HG03196 (cell line): ENCODE measurements at regions not wholly inside any gene's neighbourhood (a gene's known extent, or its start where the extent isn't known, plus 50 kb on each side); places are given as distances from the start of the nearest gene placed in this dataset.

Source experiments
- ATAC-seq: cut with Tn5 transposase; IDR thresholded peaks from one replicate; pipeline ENCODE4 v1.9.1; 2021; ENCODE audit not compliant: unreplicated experiment

DNA sequence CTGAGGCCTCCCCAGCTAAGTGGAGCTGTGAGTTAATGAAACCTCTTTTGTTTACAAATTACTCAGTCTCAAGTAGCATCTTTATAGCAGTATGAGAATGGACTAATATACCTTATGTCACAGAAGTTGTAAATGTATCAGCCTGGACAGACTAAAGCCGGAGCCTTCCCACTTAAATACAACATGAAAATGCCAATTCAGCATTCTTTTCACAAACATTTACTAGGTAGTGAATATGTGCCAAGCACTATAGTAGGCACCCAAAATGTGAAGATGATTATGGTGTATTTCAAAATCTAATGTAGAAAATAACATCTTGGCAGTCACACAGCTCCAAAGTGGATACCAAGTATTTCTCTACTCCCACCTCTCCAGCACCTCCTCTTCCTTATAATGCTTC, 693.0 kb downstream of the KCNJ2 start:
- ATAC-seq, result no peak

DNA sequence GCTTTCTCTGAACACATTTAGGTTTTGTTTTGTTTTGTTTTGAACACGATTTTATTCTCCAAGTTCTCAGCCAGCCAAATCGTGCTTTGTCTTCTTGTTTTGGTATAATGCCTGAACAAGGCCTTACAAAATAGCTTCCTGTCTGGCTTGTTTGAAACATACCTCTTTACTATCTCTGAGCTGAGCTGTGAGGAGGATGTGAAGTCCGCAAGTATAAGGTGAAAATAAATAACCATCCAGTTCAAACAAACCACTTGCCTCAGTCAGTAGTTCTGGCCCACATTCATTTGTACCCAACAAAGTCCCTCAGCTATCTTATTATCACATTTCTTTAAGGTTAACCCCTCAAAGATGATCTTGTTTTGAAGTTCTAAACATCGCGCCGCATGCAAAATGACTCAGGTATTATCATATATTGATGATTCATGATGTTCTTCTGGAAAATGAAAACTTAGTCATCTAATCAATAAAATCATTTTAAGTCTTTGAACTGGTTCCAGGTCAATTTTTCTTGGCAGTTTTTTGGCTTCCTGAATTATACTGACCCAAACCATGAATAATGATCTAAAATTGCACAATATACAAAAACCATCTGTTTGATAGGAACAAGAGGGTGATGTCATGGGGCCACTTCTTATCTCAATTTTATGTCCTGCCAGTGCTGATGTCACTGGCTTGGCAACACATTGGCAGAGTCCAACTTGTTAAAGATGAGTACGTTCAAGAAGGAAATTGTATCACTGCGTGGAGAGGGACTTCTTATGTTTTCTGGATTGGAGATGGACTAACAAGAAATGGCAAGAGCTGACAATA, 694.3 kb downstream of the KCNJ2 start:
- ATAC-seq, result no peak

DNA sequence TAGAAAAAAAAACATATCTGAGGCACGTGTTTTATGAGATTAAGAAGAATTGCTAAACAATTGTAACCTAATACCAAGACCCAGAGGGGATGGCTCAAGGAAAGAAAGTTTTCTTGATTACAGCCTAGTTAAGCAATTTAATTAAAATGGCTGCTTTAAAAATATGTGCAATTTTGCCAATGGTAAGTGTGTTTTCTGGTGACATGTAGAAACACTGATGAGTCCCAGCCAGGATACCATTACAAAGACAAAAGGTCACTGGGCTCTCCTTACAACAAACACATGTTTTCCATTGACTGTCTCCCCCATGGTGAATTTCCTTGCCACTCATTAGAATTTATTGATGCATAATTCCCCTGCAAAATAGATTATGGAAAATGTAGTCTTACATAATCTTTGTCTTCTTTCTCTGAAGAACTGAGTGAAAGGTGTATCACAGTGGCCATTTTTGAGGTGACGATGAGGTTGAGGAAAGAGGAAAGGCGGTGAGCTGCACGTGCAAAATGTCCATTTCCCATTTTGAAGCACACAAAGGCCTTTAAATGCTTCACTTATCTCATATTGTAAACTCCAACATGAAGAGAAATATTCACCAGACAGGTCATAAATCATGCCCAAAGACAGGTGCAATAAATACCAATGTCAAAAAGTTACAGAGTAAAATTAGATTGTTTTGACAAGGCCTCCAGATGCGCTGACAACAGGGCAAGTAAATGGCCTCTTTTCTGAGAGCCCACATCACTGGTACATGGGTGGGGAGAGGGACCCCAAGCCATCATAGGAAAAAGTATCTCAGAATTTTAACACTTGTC, 696.9 kb downstream of the KCNJ2 start:
- no peak for ATAC-seq

DNA sequence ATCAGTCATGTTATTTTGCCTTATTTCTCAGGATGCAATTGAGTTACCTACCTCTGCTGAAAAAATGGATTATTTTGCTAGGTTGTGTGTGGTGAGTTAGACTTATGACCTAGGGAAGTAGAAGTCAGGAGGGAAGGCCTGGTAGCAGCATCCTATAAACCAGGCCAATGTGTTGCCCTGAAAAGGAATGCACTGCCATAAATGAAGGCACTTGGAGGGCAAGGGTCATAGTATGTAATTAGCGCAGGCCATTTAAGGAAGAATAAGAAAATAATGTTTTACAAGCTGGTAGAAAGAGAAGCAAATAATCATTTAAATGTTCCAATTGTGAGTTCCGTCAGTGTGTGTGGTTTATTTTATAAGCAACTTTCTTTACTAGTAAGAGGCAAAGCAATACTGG, 698.8 kb downstream of the KCNJ2 start:
- ATAC-seq, result no peak

DNA sequence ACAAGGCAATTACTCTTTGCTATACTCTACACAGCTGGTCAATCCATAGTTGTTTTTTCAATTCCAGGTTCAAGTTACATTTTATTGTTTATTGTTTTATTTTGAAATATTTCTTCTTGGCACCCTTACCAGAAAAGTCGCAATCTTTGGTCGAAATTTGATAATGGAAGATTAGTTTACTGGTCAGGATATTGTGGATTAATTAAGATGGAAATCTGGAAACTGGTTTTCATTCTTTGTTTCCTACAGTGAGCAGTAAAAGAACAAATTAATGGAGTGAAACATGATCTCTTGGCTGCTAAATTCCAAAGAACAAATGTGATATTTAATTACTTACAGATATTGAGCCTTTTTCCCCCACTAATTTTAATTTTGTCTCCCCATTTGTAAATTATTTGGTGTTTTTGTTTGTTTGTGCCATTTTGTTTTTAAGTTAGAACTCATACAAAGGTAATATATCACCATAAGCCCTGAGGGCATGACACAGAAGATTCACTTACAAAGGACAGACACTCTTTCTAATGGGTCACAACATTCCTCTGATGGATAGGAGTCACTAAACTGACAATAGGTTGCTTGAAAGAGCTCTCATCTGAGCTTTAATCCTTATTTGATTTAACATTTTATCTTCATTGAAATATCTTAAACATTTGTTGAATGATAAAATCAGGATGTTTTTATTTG, 700.2 kb downstream of the KCNJ2 start:
- no peak for ATAC-seq

DNA sequence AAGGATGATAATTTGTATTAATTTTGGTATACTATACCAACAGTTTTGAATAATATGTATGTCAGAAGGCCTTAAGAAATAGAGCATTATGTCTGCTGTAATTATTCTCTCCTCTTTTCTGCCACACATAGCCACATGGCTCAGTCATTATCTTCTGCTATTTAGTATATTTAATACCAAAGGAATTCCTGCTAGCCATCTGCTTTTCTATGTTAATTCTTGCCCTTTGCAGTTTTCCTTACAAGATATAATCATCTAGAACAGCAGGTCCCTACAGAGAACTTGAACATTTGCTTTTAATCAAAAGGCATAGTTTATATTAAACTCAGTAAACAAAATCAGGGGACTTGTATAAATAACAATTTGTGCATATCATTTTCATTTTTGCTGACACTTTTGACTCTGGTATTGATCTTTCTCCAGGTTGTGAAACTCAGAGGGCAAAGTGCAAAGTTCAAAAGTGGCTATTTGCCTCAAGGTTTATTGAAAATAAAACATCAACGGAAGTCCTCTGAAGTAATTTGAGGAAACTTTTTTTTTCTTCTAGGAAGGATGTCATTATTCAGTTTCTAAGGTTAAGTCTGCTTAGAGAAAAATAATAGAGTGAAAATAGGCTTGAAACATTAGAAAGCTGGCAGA, 702.0 kb downstream of the KCNJ2 start:
- ATAC-seq, result no peak

DNA sequence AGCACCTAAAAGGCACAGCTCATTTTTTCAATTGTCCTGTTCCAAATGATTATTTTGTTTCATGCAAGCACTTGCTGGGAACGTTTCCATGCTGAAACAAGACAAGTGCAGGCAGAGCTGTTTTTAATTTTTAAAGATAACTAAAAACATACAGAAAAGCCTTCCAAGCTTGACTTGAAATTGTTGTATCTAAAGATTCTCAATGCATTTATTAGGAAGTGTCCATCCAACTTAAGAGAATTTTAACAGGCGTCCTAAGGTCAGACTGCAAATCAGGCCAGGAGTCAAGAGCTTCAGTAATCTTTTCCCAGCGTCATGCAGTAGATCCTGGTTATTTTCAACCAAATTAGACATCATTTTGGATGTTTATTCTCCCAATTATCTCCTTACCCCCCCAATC, 702.8 kb downstream of the KCNJ2 start:
- no peak for ATAC-seq

DNA sequence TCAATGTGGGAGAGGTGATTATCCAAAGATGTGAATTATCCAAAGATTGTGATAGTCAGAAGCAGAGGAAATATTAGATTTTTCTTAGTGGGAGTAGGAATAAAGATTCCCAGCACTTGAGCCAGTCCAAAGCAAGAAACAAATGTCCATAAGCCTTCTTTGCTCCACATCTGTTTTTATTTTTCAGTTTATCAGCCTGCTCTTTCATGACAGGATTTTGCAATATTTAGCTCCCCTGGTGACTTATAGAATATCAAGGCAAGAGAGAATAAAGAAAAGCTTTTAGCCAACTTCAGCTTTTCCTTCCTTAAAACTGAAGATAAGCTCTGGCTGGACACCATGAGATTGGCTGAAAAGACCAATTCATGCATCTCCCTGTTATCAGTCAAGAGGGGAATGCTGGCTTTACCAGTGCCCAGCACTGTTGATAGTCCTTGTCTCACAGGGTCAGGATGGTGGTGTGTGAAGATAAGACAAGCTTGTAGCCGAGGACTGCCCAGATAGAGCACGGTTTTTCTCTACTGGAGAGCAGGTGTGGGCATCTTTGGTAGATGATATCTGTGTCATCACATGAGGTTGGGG, 706.5 kb downstream of the KCNJ2 start:
- ATAC-seq, result no peak

DNA sequence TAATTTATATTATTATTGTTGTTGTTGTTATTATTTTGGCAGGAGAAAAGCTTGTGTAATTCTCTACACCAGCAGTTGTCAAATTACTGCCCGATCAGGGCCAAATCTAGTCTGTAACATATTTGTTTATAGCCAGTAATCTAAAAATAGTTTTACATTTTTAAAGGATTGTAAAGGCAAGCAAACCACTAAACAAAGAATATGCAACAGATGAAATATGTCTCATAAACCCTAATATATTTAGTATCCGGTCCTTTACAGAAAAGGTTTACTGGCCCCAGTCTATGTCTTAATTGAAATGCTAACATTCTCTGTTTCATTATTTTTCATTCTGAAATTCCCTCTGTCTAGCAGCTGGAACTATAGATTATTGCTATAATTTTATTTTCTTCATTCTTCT, 709.5 kb downstream of the KCNJ2 start:
- ATAC-seq, result no peak

DNA sequence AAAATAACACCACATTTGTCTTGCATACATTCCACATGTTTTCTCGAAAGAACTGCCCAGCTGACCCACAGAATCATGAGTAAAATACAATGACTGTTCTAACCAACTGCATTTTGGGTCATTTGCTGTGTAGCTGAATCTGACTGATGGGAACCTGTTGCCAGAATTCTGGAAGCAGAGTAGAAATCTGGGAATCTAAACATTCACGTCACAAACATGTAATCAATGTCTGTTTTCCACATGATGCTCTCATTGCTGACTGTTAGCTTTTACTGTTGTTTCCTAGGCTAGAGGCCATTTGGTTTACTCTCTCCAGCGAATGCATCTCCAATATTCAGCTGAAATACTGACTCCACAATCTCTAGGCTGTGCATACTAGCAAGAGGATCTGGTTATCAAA, 710.1 kb downstream of the KCNJ2 start:
- ATAC-seq, result no peak

DNA sequence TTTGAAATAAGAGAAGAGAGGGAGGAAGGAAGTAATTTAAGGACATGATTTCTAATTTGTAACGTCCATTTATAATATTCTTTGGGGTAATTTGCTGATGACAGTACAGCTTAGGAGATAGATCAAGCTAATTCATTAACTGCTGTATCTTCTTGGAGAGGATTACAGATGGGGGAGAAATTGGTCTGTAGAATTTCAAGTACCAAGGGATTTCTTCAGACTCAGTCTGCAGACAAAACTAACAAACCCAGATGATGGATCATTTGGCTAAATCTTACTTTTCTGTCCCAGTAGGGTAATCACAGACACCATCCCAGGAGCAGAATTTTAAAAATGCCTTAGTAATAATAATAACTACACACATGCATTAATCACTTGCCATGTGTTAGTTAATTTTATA, 711.8 kb downstream of the KCNJ2 start:
- no peak for ATAC-seq

DNA sequence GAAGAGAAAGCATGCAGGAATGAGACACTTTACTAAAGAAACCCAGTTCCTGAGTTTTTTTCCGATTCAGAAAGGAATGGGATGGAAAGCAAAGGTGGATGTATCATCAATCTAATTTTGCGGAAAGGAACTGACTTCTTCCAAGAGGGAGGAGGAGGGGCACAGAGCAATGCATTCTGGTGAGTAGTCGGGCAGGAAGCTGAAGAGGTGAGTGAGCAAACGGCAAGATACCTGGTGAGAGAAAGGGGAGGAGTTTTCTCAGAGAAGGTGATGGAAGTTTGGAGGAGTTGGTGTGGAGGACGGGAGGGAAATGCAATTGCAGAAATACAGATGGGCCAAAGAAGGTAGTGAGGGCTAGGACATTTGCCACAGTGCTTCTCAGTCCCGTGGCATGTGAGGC, 713.2 kb downstream of the KCNJ2 start:
- ATAC-seq, result no peak

DNA sequence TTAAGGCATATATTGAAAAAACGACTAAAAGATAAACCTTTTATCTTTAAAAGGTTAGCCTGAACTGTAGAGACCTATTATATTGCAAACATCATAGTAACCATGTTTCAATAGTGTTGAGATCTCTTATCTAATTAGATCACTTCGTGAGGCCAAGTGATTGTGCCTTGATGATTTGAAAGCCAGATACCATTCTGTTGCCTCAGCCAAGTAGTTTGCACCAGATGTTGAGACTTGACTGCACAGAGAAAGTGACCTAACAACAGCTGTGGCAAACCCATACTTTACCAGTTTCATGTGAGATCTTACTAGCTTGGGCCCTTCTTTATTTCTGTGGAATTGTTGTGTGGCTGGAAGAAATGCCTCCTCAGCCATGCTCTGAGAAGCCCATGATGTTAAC, 717.3 kb downstream of the KCNJ2 start:
- no peak for ATAC-seq

DNA sequence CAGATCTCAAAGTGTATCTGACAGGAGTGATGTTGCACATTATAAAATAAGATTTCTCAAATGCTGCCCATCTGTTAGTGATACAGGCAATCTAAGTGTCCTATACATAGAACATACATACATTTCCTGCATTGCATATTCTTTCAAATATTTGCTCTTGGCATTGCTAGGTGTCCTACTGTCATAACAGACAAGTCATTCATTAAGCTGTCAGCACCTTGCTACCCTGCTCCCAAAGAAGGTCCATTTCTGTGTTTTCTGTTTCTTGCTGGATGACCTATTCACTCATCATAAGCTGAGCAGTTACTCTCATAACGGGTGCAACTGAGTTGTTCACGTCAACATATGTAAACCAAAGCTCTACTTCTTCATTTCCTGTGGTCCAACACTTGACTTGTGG, 719.0 kb downstream of the KCNJ2 start:
- no peak for ATAC-seq

DNA sequence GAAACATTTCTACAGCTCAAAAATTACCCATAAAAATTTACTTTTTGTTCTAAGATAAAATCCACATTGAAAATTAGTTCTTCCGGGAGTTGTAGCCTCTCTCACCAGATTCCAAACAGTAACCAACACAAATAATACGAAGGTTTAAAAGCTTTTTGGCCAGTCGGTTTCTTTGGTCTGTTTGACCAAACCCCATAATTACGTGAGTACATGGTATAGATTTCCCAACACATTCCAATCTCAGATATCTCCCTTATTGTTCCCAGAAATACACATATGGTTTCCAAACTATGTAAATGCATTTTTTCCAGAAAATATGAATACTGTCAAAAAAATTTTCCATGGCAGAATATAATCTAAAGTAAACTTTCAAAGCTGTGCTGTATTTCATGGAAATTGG, 722.0 kb downstream of the KCNJ2 start:
- no peak for ATAC-seq

DNA sequence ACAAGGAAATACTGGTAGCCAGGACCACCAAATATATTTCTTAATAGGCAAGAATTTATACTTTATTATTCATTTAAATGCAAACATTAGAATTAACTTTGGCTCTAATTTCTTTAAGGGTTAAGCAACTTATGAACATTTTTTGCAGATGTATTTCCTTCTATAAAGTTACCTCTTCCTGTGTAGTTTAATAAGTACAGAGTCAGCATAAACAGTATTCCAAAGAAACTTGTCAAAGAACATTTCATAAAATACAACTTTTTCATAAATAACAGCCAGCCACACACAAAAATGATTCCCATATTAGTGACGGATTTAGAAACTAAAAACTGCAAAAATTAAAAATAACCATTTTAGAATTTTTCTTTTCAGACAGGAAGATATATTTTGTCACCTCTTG, 723.2 kb downstream of the KCNJ2 start:
- no peak for ATAC-seq

DNA sequence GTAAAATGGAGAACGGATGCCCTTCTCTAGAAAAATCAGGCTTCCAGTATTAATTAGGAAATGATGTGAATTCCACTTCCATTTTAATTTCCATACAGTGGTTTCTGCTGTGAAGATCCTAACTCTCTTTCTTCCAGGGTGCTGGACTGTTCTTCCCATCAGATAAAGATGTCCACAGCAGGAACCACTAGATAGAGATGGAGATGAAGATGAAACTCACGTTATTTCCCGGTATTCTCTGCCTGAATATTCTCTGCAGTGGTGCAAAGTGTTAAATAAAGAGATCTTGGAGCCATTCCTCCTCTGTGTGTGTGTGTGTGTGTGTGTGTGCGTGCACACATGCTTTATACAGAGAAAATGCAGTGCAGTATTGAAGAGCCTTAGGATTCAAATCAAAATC, 727.5 kb downstream of the KCNJ2 start:
- no peak for ATAC-seq

DNA sequence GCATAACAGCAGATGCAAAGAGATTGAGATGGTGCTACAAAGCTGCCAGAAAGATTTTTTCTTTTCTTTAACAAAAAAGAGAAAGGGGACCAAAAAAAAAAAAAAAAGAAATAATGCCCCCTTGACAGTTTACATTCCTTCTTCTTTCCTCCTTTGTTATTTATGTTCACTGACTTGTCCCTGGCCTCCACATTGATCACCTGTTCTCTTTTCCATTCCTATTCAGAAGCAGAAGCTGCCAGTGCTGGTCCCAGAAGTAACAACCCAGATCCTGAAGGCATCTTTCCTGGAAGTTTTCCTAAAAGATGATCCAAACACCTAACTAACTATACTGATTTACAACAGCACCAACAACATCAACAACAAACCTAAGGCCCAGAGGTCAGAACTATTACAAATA, 728.1 kb downstream of the KCNJ2 start:
- ATAC-seq, result no peak

DNA sequence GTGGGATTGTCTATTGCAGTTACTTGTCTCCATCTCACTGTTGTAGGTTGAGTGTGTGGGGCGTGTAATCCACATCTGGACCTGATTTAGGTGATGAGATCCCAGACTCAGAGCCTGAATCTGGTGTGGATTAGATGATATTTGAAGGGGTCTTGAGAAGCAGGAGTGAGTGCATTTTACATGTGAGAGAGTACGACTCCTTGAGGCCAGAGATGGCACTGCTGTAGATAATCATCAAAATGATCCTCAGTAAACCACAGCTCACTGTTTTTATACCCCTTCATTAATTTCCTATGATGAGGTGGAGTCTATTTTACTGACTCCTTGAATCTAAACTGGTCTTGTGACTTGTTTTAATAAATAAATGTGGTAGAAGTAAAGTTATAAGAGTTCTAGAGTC, 732.5 kb downstream of the KCNJ2 start:
- no peak for ATAC-seq

DNA sequence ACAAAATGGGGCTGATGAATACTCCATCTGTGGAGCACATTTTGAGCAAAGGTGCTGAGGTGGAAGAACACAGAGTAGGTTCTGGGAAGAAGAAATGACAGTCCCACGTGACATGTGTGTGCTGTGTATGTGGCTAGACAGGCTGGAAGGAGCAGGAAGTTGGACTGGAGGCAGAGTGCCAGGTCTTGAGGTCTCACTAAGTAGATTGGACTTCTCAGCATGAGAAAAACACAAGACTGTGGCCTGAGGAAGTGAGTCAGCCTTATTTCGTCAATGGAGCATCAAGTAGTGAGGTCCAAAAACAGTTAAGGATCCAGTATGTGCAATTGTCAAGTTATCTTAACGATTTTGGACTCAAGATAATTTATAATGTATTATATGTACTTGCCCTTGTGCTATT, 736.5 kb downstream of the KCNJ2 start:
- ATAC-seq, result no peak

DNA sequence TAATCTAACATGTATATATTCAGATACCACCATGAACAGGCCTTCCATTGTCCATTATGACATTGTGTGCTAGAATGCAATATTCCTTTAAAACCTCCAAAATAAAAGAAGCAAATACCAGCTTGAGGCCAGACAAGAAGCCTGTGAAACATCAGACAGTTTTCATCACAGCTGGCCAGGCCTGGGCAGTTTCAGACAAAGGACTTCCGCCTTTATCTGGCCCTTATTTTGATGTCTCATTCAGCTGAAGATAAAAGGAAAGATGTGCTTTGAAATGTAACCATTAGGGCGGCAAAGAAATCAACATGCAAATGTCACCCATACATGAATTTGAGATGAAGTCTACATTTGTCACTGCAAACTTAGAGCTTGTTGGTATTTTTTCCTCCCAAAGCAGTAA, 737.5 kb downstream of the KCNJ2 start:
- no peak for ATAC-seq
